SK-N-SH (cell line): ENCODE measurements at regions not wholly inside any gene's neighbourhood (a gene's known extent, or its start where the extent isn't known, plus 50 kb on each side); places are given as distances from the start of the nearest gene placed in this dataset.

Source experiments
- CTCF ChIA-PET: fragments of 300-600, 350-600 bp; formaldehyde crosslinking; extraction: SDS; loops from one replicate; lab custom pipeline; 2021; lab: Yijun Ruan, JAX
- POLR2A ChIA-PET: fragments of 350-600 bp; sonication (Branson Sonifier 250); formaldehyde crosslinking; extraction: SDS; loops from one replicate; lab custom pipeline; 2020; ENCODE audit warnings: antibody characterized with exemption, inconsistent platforms; lab: Yijun Ruan, JAX
- DNase-seq: peaks from one replicate; pipeline ENCODE4 v3.0.0; 2012
- H2AFZ ChIP-seq: fragments of 200-600 bp; sonication (generic); 2 replicates; pipeline ENCODE4 v1.8.1; 2016; ENCODE audit warnings: antibody characterized with exemption, mild to moderate bottlenecking, low read depth
- H3F3A ChIP-seq: fragments of 200-600 bp; sonication (generic); replicated peaks from 2 replicates; pipeline ENCODE3; 2016; ENCODE audit warnings: antibody characterized with exemption, mild to moderate bottlenecking; ENCODE audit not compliant: insufficient read depth
- H3K27ac ChIP-seq, 2 experiments: fragments of 200-500 bp in 1 of 2; fragments of 200-600 bp in 1 of 2; sonication (Bioruptor generic) in 1 of 2; sonication (generic), shearing (Covaris generic) in 1 of 2; 2 replicates each; pipeline versions ENCODE4 v1.5.1 to v1.6.1; 2014 to 2016; ENCODE audit warnings: low read depth in 2 of 2, inconsistent platforms in 1 of 2, low read length in 1 of 2, mild to moderate bottlenecking in 1 of 2, mixed read lengths in 1 of 2
- H3K27me3 ChIP-seq: fragments of 200-600 bp; sonication (generic), shearing (Covaris generic); 2 replicates; pipeline ENCODE4 v1.6.1; 2016; ENCODE audit warnings: mixed run types; ENCODE audit not compliant: insufficient read depth
- H3K36me3 ChIP-seq, 2 experiments: fragments of 200-500 bp in 1 of 2; fragments of 200-600 bp in 1 of 2; sonication (Bioruptor generic) in 1 of 2; sonication (generic) in 1 of 2; replicated peaks in 1 of 2; 2 replicates each; pipeline versions ENCODE3 to v1.5.1; 2014 to 2016; ENCODE audit warnings: low read length in 1 of 2, mild to moderate bottlenecking in 1 of 2; ENCODE audit not compliant: insufficient read depth in 2 of 2, control insufficient read depth in 1 of 2
- H3K4me1 ChIP-seq, 2 experiments: fragments of 200-500 bp in 1 of 2; fragments of 200-600 bp in 1 of 2; sonication (Bioruptor generic) in 1 of 2; sonication (generic), shearing (Covaris generic) in 1 of 2; 2 replicates each; pipeline versions ENCODE4 v1.5.1 to v1.6.1; 2014 to 2016; ENCODE audit warnings: low read depth in 1 of 2, low read length in 1 of 2, mixed run types in 1 of 2; ENCODE audit not compliant: insufficient read depth in 2 of 2, control insufficient read depth in 1 of 2
- H3K4me2 ChIP-seq: fragments of 200-600 bp; sonication (generic), shearing (Covaris generic); 2 replicates; pipeline ENCODE4 v1.6.1; 2017; ENCODE audit warnings: mixed run types
- H3K4me3 ChIP-seq, 2 experiments: fragments of 200-500 bp in 1 of 2; fragments of 200-600 bp in 1 of 2; sonication (Bioruptor generic) in 1 of 2; sonication (generic), shearing (Covaris generic) in 1 of 2; 2 replicates each; pipeline versions ENCODE4 v1.5.1 to v1.8.1; 2014 to 2016; ENCODE audit warnings: low read depth in 2 of 2, inconsistent platforms in 1 of 2, low read length in 1 of 2, mild to moderate bottlenecking in 1 of 2, mixed read lengths in 1 of 2, moderate library complexity in 1 of 2
- H3K79me2 ChIP-seq: fragments of 200-600 bp; sonication (generic); 2 replicates; pipeline ENCODE4 v1.8.1; 2017; ENCODE audit warnings: mild to moderate bottlenecking; ENCODE audit not compliant: insufficient read depth
- H3K9ac ChIP-seq: fragments of 200-600 bp; sonication (generic); 2 replicates; pipeline ENCODE4 v1.6.1; 2017; ENCODE audit warnings: mixed run types
- H3K9me2 ChIP-seq: fragments of 200-600 bp; sonication (generic); 2 replicates; pipeline ENCODE4 v1.6.1; 2017; ENCODE audit warnings: mixed run types
- H3K9me3 ChIP-seq: fragments of 200-600 bp; sonication (generic); 2 replicates; pipeline ENCODE4 v1.6.1; 2017; ENCODE audit warnings: mixed run types, mild to moderate bottlenecking, moderate library complexity
- H4K20me1 ChIP-seq: fragments of 200-600 bp; sonication (generic); 2 replicates; pipeline ENCODE4 v1.6.1; 2017; ENCODE audit warnings: mild to moderate bottlenecking, mixed run types; ENCODE audit not compliant: insufficient read depth
- CHD2 ChIP-seq: fragments of 150-350 bp; IDR thresholded peaks from 2 replicates; pipeline ENCODE4 v1.6.1; 2018; ENCODE audit warnings: low read length; ENCODE audit not compliant: partially characterized antibody
- CTCF ChIP-seq: fragments of 200-600 bp; sonication (generic); IDR thresholded peaks from 2 replicates; pipeline ENCODE4 v1.6.1; 2017; ENCODE audit warnings: antibody characterized with exemption, mild to moderate bottlenecking, moderate library complexity
- FOSL2 ChIP-seq: IDR thresholded peaks from 2 replicates; pipeline ENCODE4 v1.4.0; 2012; ENCODE audit warnings: low read depth, mild to moderate bottlenecking, moderate library complexity, borderline replicate concordance
- FOXM1 ChIP-seq: IDR thresholded peaks from 2 replicates; pipeline ENCODE4 v1.4.0; 2012; ENCODE audit warnings: low read depth, mild to moderate bottlenecking
- GABPA ChIP-seq: IDR thresholded peaks from 2 replicates; pipeline ENCODE4 v1.4.0; 2012; ENCODE audit warnings: low read depth, mild to moderate bottlenecking
- MEF2A ChIP-seq: IDR thresholded peaks from 2 replicates; pipeline ENCODE4 v1.4.0; 2012; ENCODE audit warnings: low read depth, borderline replicate concordance
- MXI1 ChIP-seq: IDR thresholded peaks from 2 replicates; pipeline ENCODE4 v1.6.1; 2012; ENCODE audit warnings: mild to moderate bottlenecking, low read depth, low read length, improper control_type of control experiment
- NFIC ChIP-seq: IDR thresholded peaks from 2 replicates; pipeline ENCODE4 v1.4.0; 2012; ENCODE audit warnings: borderline replicate concordance
- PBX3 ChIP-seq: IDR thresholded peaks from 2 replicates; pipeline ENCODE4; 2012
- RCOR1 ChIP-seq: fragments of 150-350 bp; IDR thresholded peaks from 2 replicates; pipeline ENCODE4 v1.6.1; 2017; ENCODE audit warnings: antibody characterized with exemption, low read length
- REST ChIP-seq: IDR thresholded peaks from 2 replicates; pipeline ENCODE4 v1.6.1; 2012; ENCODE audit warnings: mild to moderate bottlenecking, low read depth, low read length, moderate library complexity
- RFX5 ChIP-seq: IDR thresholded peaks from 2 replicates; pipeline ENCODE4 v1.6.1; 2012; ENCODE audit warnings: mild to moderate bottlenecking, improper control_type of control experiment, low read length
- RXRA ChIP-seq: IDR thresholded peaks from 2 replicates; pipeline ENCODE4 v1.4.0; 2012; ENCODE audit warnings: low read depth, mild to moderate bottlenecking, borderline replicate concordance
- SMC3 ChIP-seq: IDR thresholded peaks from 2 replicates; pipeline ENCODE4 v1.6.1; 2012; ENCODE audit warnings: low read depth, low read length, improper control_type of control experiment
- TAF1 ChIP-seq: IDR thresholded peaks from 2 replicates; pipeline ENCODE4 v1.6.1; 2012; ENCODE audit warnings: low read depth, mild to moderate bottlenecking, low read length, moderate library complexity, borderline replicate concordance
- TCF12 ChIP-seq: IDR thresholded peaks from 2 replicates; pipeline ENCODE4 v1.4.0; 2012
- TEAD4 ChIP-seq: IDR thresholded peaks from 2 replicates; pipeline ENCODE4 v1.4.0; 2012; ENCODE audit warnings: mild to moderate bottlenecking, borderline replicate concordance; ENCODE audit not compliant: insufficient read depth
- YY1 ChIP-seq: IDR thresholded peaks from 2 replicates; pipeline ENCODE4 v1.4.0; 2012; ENCODE audit warnings: low read depth, mild to moderate bottlenecking
- WGBS: methylation state at CpG from one replicate; pipeline ENCODE4 v1.1.6; 2017; ENCODE audit warnings: low lambda C conversion rate; 5-methylcytosine and 5-hydroxymethylcytosine counted together
- TF ChIP-seq, protein P1 (sequence below): IDR thresholded peaks from 2 replicates; pipeline ENCODE4 v1.4.0; 2012; ENCODE audit warnings: low read depth, borderline replicate concordance

GRCh38 chr11:38683484-38683883 is 2085.4 kb upstream of the RAG2 start:
- Histone ChIP-seq H3K79me2 (no peaks in the 10 kb centered on the region), H4K20me1 (no peaks in the 10 kb centered on the region), H2AFZ (no peak overlapping the region)
- no peak for TF ChIP-seq FOSL2
- TF ChIP-seq TCF12 = no peak
- no peak for TF ChIP-seq SMC3
- TF ChIP-seq GABPA = no peak
- TF ChIP-seq TEAD4 = no peak
- TF ChIP-seq REST = no peak
- TF ChIP-seq CHD2 = no peak
- TF ChIP-seq, protein P1, sequence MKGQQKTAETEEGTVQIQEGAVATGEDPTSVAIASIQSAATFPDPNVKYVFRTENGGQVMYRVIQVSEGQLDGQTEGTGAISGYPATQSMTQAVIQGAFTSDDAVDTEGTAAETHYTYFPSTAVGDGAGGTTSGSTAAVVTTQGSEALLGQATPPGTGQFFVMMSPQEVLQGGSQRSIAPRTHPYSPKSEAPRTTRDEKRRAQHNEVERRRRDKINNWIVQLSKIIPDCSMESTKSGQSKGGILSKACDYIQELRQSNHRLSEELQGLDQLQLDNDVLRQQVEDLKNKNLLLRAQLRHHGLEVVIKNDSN = no peak
- no peak for TF ChIP-seq RCOR1
- no peak for TF ChIP-seq RFX5
- no peak for TF ChIP-seq FOXM1
- no peak for TF ChIP-seq YY1
- no peak for TF ChIP-seq MXI1
- TF ChIP-seq RXRA = no peak
- no peak for TF ChIP-seq MEF2A
- no peak for TF ChIP-seq TAF1
- TF ChIP-seq, all 33 proteins: peak for 0
- Histone ChIP-seq H3K27ac (no peak overlapping the region), H3K27me3 (no peaks in the 10 kb centered on the region), H3K36me3 (no peaks in the 10 kb centered on the region), H3K4me3 (no peak overlapping the region), H3K4me2 (no peak overlapping the region), H3F3A (no peaks in the 10 kb centered on the region), H3K9me2 (no peaks in the 10 kb centered on the region), H3K4me1 (no peaks in the 10 kb centered on the region), H3K9me3 (no peaks in the 10 kb centered on the region), H3K9ac (no peak overlapping the region)
- CTCF ChIA-PET = no interaction called here
- POLR2A ChIA-PET = no interaction called here
- no peak for DNase-seq
- 71% methylated on average over 2 of the region's 2 CpGs for WGBS

- WGBS = 6% methylated on average over 2 of the region's 2 CpGs
- Histone ChIP-seq H3F3A (no peaks in the 10 kb centered on the region), H3K27ac (no peak overlapping the region), H3K79me2 (no peaks in the 10 kb centered on the region), H4K20me1 (no peaks in the 10 kb centered on the region), H3K27me3 (no peaks in the 10 kb centered on the region), H3K36me3 (no peaks in the 10 kb centered on the region), H3K9me2 (no peaks in the 10 kb centered on the region), H3K9ac (no peak overlapping the region), H3K4me2 (no peak overlapping the region), H3K4me3 (no peak overlapping the region), H2AFZ (no peak overlapping the region), H3K4me1 (no peaks in the 10 kb centered on the region), H3K9me3 (no peaks in the 10 kb centered on the region)
- CTCF ChIA-PET = no interaction called here
- no peak for DNase-seq
- POLR2A ChIA-PET = no interaction called here
- TF ChIP-seq NFIC (no peak), GABPA (no peak), PBX3 (no peak), MEF2A (no peak), CTCF (no peak), REST (no peak)
Observed at GRCh38 chr11:38680746-38681145, 2082.7 kb upstream of the RAG2 start.
